GM12878 (cell line): ENCODE measurements at regions not wholly inside any gene's neighbourhood (a gene's known extent, or its start where the extent isn't known, plus 50 kb on each side); places are given as distances from the start of the nearest gene placed in this dataset.

Experiments
- YY1 ChIP-seq: IDR thresholded peaks from 2 replicates; pipeline ENCODE4 v1.6.1; 2011; ENCODE audit warnings: low read depth, mild to moderate bottlenecking, low read length
- TF ChIP-seq, protein P1 (sequence below): fragments of 450-650 bp; IDR thresholded peaks from 2 replicates; pipeline ENCODE4 v1.6.1; 2014; ENCODE audit warnings: mild to moderate bottlenecking

DNA sequence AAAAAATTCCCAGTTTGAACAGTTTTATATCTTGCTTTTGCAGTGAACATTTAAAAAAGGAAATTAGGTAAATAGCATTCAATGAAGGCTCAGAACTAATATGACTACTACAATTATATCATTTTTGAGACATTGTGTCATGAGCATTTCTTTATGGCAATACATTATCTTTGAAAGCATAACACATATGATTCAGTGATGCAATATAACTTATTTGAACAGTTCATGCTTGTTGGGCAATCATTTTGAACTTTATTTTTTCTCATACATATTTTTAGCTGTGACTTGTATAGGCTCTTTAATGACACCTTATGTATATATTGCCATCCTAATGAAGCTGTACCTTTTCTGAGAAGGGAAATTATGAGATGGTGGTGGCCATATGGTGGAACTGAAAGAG, 828.6 kb upstream of the NR2F2 start:
- no peak for TF ChIP-seq YY1
- TF ChIP-seq, protein P1, sequence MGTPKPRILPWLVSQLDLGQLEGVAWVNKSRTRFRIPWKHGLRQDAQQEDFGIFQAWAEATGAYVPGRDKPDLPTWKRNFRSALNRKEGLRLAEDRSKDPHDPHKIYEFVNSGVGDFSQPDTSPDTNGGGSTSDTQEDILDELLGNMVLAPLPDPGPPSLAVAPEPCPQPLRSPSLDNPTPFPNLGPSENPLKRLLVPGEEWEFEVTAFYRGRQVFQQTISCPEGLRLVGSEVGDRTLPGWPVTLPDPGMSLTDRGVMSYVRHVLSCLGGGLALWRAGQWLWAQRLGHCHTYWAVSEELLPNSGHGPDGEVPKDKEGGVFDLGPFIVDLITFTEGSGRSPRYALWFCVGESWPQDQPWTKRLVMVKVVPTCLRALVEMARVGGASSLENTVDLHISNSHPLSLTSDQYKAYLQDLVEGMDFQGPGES = no peak
